ENCODE measurements at regions not wholly inside any gene's neighbourhood (a gene's known extent, or its start where the extent isn't known, plus 50 kb on each side); places are given as distances from the start of the nearest gene placed in this dataset.

DNA sequence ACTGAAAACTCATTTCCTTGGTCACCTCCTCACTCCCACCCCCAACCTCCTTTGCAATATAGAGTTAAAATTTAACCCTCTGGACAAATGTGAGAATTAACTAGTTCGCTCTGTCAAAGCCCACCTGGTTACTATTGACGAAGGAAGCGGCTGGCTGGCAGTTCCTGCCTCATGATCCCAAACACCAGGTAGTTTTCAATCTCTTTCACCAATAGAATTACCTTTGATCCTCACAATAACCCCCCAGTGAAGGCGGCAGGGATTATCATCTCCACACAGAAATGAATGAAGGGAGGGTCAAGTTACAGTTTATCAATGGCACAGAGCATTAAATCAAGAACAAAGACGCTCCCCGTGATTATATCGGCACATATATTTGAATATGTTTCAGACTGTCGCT is 65.7 kb upstream of the TTC29 start:
- Histone ChIP-seq H3K79me1 (ENCODE audit: low read depth, low read length) (no peaks in the 10 kb centered on the region), H3K27ac (ENCODE audit: low read depth, low read length) (no peak overlapping the region), H3K9ac (replicated peaks in 1 of 4; ENCODE audit: extremely low read depth in 1 of 4, low read depth in 3 of 4, low read length in 3 of 4) (no peak overlapping the region), H2AFZ (ENCODE audit: low read length) (peak overlapping the region; percentile 67; the same call in 1 of the 2 replicates), H2BK120ac (replicated peaks; ENCODE audit: low read depth, low read length) (no peak overlapping the region), H3K4me2 (ENCODE audit: insufficient read depth in 1 of 2, low read depth in 2 of 2, low read length in 2 of 2) (no peak overlapping the region), H3K79me2 (ENCODE audit: control insufficient read depth in 1 of 2, insufficient read depth in 2 of 2, low read length in 2 of 2) (no peaks in the 10 kb centered on the region), H3K4ac (replicated peaks; ENCODE audit: insufficient read length, low read depth, low read length) (no peak overlapping the region), H2BK12ac (ENCODE audit: low read depth, low read length) (no peak overlapping the region), H3K18ac (ENCODE audit: extremely low read depth, low read length) (no peak overlapping the region), H4K91ac (replicated peaks; ENCODE audit: insufficient read length, low read length) (no peak overlapping the region), H2BK20ac (ENCODE audit: low read length) (no peak overlapping the region), H4K8ac (ENCODE audit: extremely low read depth, insufficient read depth, low read length) (no peak overlapping the region), H3K27me3 (replicated peaks in 1 of 4; ENCODE audit: control insufficient read depth in 3 of 4, extremely low read depth in 1 of 4, insufficient read depth in 3 of 4, low read length in 3 of 4) (no peaks in the 10 kb centered on the region), H4K20me1 (replicated peaks in 1 of 2; ENCODE audit: control insufficient read depth in 1 of 2, insufficient read depth in 2 of 2, low read length in 2 of 2) (no peaks in the 10 kb centered on the region), H3K4me1 (replicated peaks in 1 of 4; ENCODE audit: control insufficient read depth in 3 of 4, insufficient read depth in 4 of 4, low read length in 3 of 4) (peaks cover 0 to 4% (median under 1%) of the 10 kb centered on the region in 4 experiments; a peak in 2 of 7 replicates), H3K14ac (ENCODE audit: insufficient read length) (no peak overlapping the region), H3K4me3 (ENCODE audit: extremely low read depth in 1 of 4, insufficient read depth in 2 of 4, low read depth in 3 of 4, low read length in 4 of 4) (no peak overlapping the region; a peak in 1 of 8 replicates), H4K5ac (ENCODE audit: insufficient read length, low read depth, low read length) (no peak overlapping the region), H2AK5ac (ENCODE audit: low read depth, low read length) (no peak overlapping the region), H3K36me3 (ENCODE audit: control insufficient read depth in 2 of 4, insufficient read depth in 4 of 4, low read length in 3 of 4) (no peaks in the 10 kb centered on the region), H2BK5ac (ENCODE audit: low read depth, low read length) (no peak overlapping the region), H3K9me3 (ENCODE audit: insufficient read depth in 2 of 2, low read depth in 1 of 2, low read length in 1 of 2) (no peaks in the 10 kb centered on the region), H3K23me2 (ENCODE audit: low read depth, low read length) (no peaks in the 10 kb centered on the region), H3K56ac (replicated peaks; ENCODE audit: insufficient read length, low read depth, low read length) (no peak overlapping the region), H3K23ac (ENCODE audit: insufficient read length) (no peak overlapping the region), H2BK15ac (ENCODE audit: low read length) (no peak overlapping the region)
- DNase-seq (ENCODE audit: low read depth in 1 of 2, low spot score in 2 of 2) (no peak), FAIRE-seq (no peak)
- POLR2A ChIA-PET (ENCODE audit: partially characterized antibody), result no interaction called here
- CTCF ChIA-PET (ENCODE audit: partially characterized antibody), result interaction anchor here (1.0 kb wide), 1 partner anchor 14 kb away, joined by 3 read pairs; no protein-coding TSS in a partner anchor
- no peak for TF ChIP-seq CREB1 (IDR thresholded peaks at IDR 0.05)
- TF ChIP-seq RFX5 (IDR thresholded peaks at IDR 0.05; ENCODE audit: borderline replicate concordance, low read depth, low read length), result 0 out of 2 replicates have a peak, but pooled peaks have one; percentile 49
- WGBS, 2 experiments (ENCODE audit: extremely low coverage in 1 of 2, insufficient coverage in 1 of 2, insufficient read length in 1 of 2, insufficient replicate concordance in 2 of 2, low coverage in 1 of 2, low lambda C conversion rate in 2 of 2, missing lambda C conversion rate in 1 of 2), result 47% methylated on average over 8 of the region's 8 CpGs; no CpG with 5 or more reads in 1 of the 2 experiments
